HG02588 (cell line): ENCODE measurements at regions not wholly inside any gene's neighbourhood (a gene's known extent, or its start where the extent isn't known, plus 50 kb on each side); places are given as distances from the start of the nearest gene placed in this dataset.

Experiments used
- ATAC-seq: cut with Tn5 transposase; IDR thresholded peaks from one replicate; pipeline ENCODE4 v1.9.1; 2021; ENCODE audit warnings: mild to moderate bottlenecking, moderate library complexity; ENCODE audit not compliant: unreplicated experiment

- no peak for ATAC-seq
These were observed 51.7 kb upstream of the AFF2 start for GRCh38 chrX:148448686-148449085.
